OCI-LY7 (cell line): ENCODE measurements at regions not wholly inside any gene's neighbourhood (a gene's known extent, or its start where the extent isn't known, plus 50 kb on each side); places are given as distances from the start of the nearest gene placed in this dataset.

Experiments used
- CTCF ChIP-seq: fragments of 200-600 bp; sonication (generic); conservative IDR thresholded peaks from 2 replicates; pipeline ENCODE4 v1.5.1; 2014; ENCODE audit warnings: mild to moderate bottlenecking, antibody characterized with exemption, low read length, moderate library complexity, mixed read lengths
- EZH2phosphoT487 ChIP-seq: fragments of 200-600 bp; sonication (generic); IDR thresholded peaks from 2 replicates; pipeline ENCODE4 v1.6.1; 2018; ENCODE audit warnings: low read depth, borderline replicate concordance, mild to moderate bottlenecking, mixed run types, antibody characterized with exemption, low read length, moderate library complexity, mixed read lengths

- TF ChIP-seq CTCF: no peak
- no peak for TF ChIP-seq EZH2phosphoT487
These were observed 611.9 kb upstream of the CCDC54 start for GRCh38 chr3:106765342-106765741.
